ENCODE measurements at regions not wholly inside any gene's neighbourhood (a gene's known extent, or its start where the extent isn't known, plus 50 kb on each side); places are given as distances from the start of the nearest gene placed in this dataset.
"Not testable (repeated sequence)": the region's sequence is repeated elsewhere in the genome, so short reads cannot be mapped to it uniquely, and the experiment has no call there.

DNA sequence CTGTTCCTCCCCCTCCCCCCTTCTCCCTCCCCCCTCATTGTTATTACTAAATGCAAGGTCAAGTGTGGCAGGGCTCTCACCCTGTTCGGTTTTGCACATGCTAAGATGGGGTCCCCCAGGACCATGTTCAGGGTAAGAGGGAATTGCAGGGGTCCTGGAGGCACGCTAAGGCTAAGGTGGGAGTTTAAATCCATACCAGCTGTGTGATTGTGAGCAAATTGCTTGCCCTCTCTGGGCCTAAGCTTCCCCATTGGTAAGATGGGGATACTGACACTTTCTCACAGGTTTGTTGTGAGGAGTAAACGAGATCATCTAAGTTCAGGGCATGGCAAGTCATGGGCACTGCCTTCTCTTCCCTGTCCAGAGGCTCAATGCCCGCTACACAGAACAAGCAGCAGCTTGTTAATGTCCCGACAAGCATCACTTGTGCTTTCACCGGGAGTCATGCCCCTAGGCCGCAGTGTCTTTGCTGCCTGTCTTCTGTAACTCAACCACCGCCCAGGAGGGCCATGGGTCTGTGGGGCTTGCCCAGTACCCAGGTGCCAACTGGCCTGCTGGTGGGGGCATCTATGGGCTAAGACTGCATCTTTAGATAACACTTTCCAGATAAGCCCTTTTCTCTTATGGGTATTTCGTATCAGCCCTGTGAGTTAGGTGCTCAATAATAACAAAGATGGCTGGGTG is 279.1 kb downstream of the MYCN start:
- Mint-ChIP-seq H3K4me3 (no peak overlapping the region), H3K27ac (no peak overlapping the region), H3K36me3 (ENCODE audit: low read depth) (no peaks in the 10 kb centered on the region), H3K4me1 (peaks cover 61% of the 10 kb centered on the region), H3K27me3 (ENCODE audit: low read depth, poor library complexity) (no peaks in the 10 kb centered on the region), H3K9me3 (no peaks in the 10 kb centered on the region)
- no peak for DNase-seq
- TF ChIP-seq CTCF (IDR thresholded peaks at IDR 0.05) = no peak

- Mint-ChIP-seq H3K27ac (peak overlapping the region; percentile 37), H3K9me3 (no peaks in the 10 kb centered on the region), H3K4me3 (no peak overlapping the region), H3K27me3 (ENCODE audit: low read depth, poor library complexity) (no peaks in the 10 kb centered on the region), H3K36me3 (ENCODE audit: low read depth) (no peaks in the 10 kb centered on the region), H3K4me1 (peaks cover 53% of the 10 kb centered on the region)
- DNase-seq = peak; percentile 34
- TF ChIP-seq CTCF (IDR thresholded peaks at IDR 0.05) = peak; percentile 48
Observed at GRCh38 chr2:16218625-16219024, 278.3 kb downstream of the MYCN start.

DNA sequence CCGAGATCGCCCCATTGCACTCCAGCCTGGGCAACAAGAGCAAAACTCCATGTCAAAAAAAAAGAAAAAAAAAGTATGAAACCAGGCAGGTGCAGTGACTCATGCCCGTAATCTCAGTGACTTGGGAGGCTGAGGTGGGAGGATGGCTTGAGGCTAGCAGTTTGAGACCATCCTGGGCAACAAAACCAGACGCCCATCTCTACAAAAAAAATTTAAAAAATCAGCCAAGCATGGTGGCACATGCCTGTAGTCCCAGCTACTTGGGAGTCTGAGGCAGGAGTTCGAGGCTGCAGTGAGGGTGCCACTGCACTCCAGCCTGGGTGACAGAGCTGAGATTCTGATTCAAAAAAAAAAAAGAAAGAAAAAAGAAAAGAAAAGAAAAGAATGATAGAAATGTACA is 277.8 kb downstream of the MYCN start:
- no peak for DNase-seq
- no peaks in the 10 kb centered on the region for H3K36me3 Mint-ChIP-seq (ENCODE audit: low read depth)
- peaks cover 49% of the 10 kb centered on the region for H3K4me1 Mint-ChIP-seq

GRCh38 chr2:16217741-16218140 is 277.4 kb downstream of the MYCN start:
- H3K27ac Mint-ChIP-seq = not testable (repeated sequence)

More for the DNA sequence above, 277.8 kb downstream of the MYCN start:
- no peak for TF ChIP-seq CTCF (IDR thresholded peaks at IDR 0.05)
- H3K27me3 Mint-ChIP-seq (ENCODE audit: low read depth, poor library complexity) = no peaks in the 10 kb centered on the region
- H3K27ac Mint-ChIP-seq = no peak overlapping the region
- no peaks in the 10 kb centered on the region for H3K9me3 Mint-ChIP-seq
- H3K4me3 Mint-ChIP-seq = no peak overlapping the region

GRCh38 chr2:16217291-16217690 is 276.9 kb downstream of the MYCN start:
- Mint-ChIP-seq H3K27me3 (ENCODE audit: low read depth, poor library complexity) (no peaks in the 10 kb centered on the region), H3K4me1 (peaks cover 40% of the 10 kb centered on the region), H3K9me3 (no peaks in the 10 kb centered on the region), H3K36me3 (ENCODE audit: low read depth) (no peaks in the 10 kb centered on the region), H3K4me3 (no peak overlapping the region), H3K27ac (no peak overlapping the region)
- DNase-seq = no peak
- TF ChIP-seq CTCF (IDR thresholded peaks at IDR 0.05) = no peak

More at GRCh38 chr2:16217741-16218140, 277.4 kb downstream of the MYCN start:
- H3K4me3 Mint-ChIP-seq; H3K36me3 Mint-ChIP-seq (ENCODE audit: low read depth); DNase-seq; H3K9me3 Mint-ChIP-seq; H3K27me3 Mint-ChIP-seq (ENCODE audit: low read depth, poor library complexity): not testable (repeated sequence)
- H3K4me1 Mint-ChIP-seq = peaks cover 44% of the 10 kb centered on the region

- H3K4me3 Mint-ChIP-seq = no peak overlapping the region
- H3K4me1 Mint-ChIP-seq = peaks cover 33% of the 10 kb centered on the region
- H3K36me3 Mint-ChIP-seq (ENCODE audit: low read depth) = no peaks in the 10 kb centered on the region
- H3K27me3 Mint-ChIP-seq (ENCODE audit: low read depth, poor library complexity) = no peaks in the 10 kb centered on the region
- no peak overlapping the region for H3K27ac Mint-ChIP-seq
- no peak for DNase-seq
- H3K9me3 Mint-ChIP-seq = no peaks in the 10 kb centered on the region
- no peak for TF ChIP-seq CTCF (IDR thresholded peaks at IDR 0.05)
Observed at GRCh38 chr2:16216558-16216945, 276.2 kb downstream of the MYCN start.

Measured in nephron progenitor cell (in vitro differentiated cells).